Suprapubic skin (tissue), 4 donors: ENCODE measurements at regions not wholly inside any gene's neighbourhood (a gene's known extent, or its start where the extent isn't known, plus 50 kb on each side); places are given as distances from the start of the nearest gene placed in this dataset.
"Not testable (repeated sequence)": the region's sequence is repeated elsewhere in the genome, so short reads cannot be mapped to it uniquely, and the experiment has no call there.

Experiments
- DNase-seq, 2 donors: peaks; one replicate each; pipeline ENCODE4 v3.0.0-alpha.2; 2019; ENCODE audit warnings: low spot score in 2 of 2
- H3K27ac ChIP-seq: fragments of 200-600 bp; sonication (generic); one replicate; pipeline ENCODE4 v1.5.1; 2019
- H3K27me3 ChIP-seq: fragments of 200-600 bp; sonication (generic); one replicate; pipeline ENCODE4 v1.5.1; 2019
- H3K36me3 ChIP-seq: fragments of 200-600 bp; sonication (generic); one replicate; pipeline ENCODE4 v1.5.1; 2019
- H3K4me1 ChIP-seq: fragments of 200-600 bp; sonication (generic); one replicate; pipeline ENCODE4 v1.5.1; 2019
- H3K4me3 ChIP-seq: fragments of 200-600 bp; sonication (generic); one replicate; pipeline ENCODE4 v1.5.1; 2019; ENCODE audit warnings: mild to moderate bottlenecking
- H3K9me3 ChIP-seq: fragments of 200-600 bp; sonication (generic); one replicate; pipeline ENCODE4 v1.5.1; 2019
- EP300 ChIP-seq: sonication (generic); formaldehyde crosslinking; IDR thresholded peaks from one replicate; pipeline ENCODE4 v1.6.1; 2017; ENCODE audit warnings: antibody characterized with exemption
- POLR2A ChIP-seq, 2 donors: fragments of 450-650 bp; IDR thresholded peaks; one replicate each; pipeline ENCODE4 v1.6.1; 2017; ENCODE audit warnings: antibody characterized with exemption in 2 of 2, mild to moderate bottlenecking in 2 of 2, moderate library complexity in 2 of 2
- POLR2AphosphoS5 ChIP-seq, 3 donors: sonication (generic); formaldehyde crosslinking; IDR thresholded peaks; one replicate each; pipeline ENCODE4 v1.6.1; 2017; ENCODE audit warnings: antibody characterized with exemption in 3 of 3
- WGBS: methylation state at CpG from one replicate; pipeline ENCODE4 v1.1.5; 2018; 5-methylcytosine and 5-hydroxymethylcytosine counted together
- TF ChIP-seq, protein P1 (sequence below), 2 donors: fragments of 200-600 bp in 1 of 2; fragments of 450-650 bp in 1 of 2; sonication (generic) in 1 of 2; IDR thresholded peaks; one replicate each; pipeline ENCODE4 v1.5.1; 2016 to 2019; ENCODE audit warnings: antibody characterized with exemption in 2 of 2, mild to moderate bottlenecking in 1 of 2, moderate library complexity in 1 of 2

- Histone ChIP-seq H3K36me3 (no peaks in the 10 kb centered on the region), H3K27me3 (no peaks in the 10 kb centered on the region), H3K4me3 (no peak overlapping the region), H3K4me1 (peaks cover 10% of the 10 kb centered on the region), H3K9me3 (no peaks in the 10 kb centered on the region), H3K27ac (no peak overlapping the region)
- no peak for DNase-seq
- no peak for TF ChIP-seq POLR2A (IDR thresholded peaks at IDR 0.05)
- TF ChIP-seq, protein P1, sequence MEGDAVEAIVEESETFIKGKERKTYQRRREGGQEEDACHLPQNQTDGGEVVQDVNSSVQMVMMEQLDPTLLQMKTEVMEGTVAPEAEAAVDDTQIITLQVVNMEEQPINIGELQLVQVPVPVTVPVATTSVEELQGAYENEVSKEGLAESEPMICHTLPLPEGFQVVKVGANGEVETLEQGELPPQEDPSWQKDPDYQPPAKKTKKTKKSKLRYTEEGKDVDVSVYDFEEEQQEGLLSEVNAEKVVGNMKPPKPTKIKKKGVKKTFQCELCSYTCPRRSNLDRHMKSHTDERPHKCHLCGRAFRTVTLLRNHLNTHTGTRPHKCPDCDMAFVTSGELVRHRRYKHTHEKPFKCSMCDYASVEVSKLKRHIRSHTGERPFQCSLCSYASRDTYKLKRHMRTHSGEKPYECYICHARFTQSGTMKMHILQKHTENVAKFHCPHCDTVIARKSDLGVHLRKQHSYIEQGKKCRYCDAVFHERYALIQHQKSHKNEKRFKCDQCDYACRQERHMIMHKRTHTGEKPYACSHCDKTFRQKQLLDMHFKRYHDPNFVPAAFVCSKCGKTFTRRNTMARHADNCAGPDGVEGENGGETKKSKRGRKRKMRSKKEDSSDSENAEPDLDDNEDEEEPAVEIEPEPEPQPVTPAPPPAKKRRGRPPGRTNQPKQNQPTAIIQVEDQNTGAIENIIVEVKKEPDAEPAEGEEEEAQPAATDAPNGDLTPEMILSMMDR (IDR thresholded peaks at IDR 0.05), result no peak
- TF ChIP-seq POLR2AphosphoS5 (IDR thresholded peaks at IDR 0.05), result no peak
- TF ChIP-seq EP300, result no peak
- 87% methylated on average over 9 of the region's 9 CpGs for WGBS
Observed at GRCh38 chr6:168242111-168242939, 77.3 kb downstream of the DACT2 start.

GRCh38 chr6:168240160-168240559, 79.4 kb downstream of the DACT2 start:
- 81% methylated on average over 3 of the region's 5 CpGs for WGBS
- no peak for DNase-seq
- Histone ChIP-seq H3K4me3 (no peak overlapping the region), H3K4me1 (peaks cover 10% of the 10 kb centered on the region), H3K9me3 (no peaks in the 10 kb centered on the region), H3K36me3 (no peaks in the 10 kb centered on the region), H3K27me3 (no peaks in the 10 kb centered on the region), H3K27ac (no peak overlapping the region)
- TF ChIP-seq EP300, result no peak
- TF ChIP-seq POLR2AphosphoS5 (IDR thresholded peaks at IDR 0.05), result no peak
- TF ChIP-seq POLR2A (IDR thresholded peaks at IDR 0.05), result no peak
- TF ChIP-seq, protein P1 (IDR thresholded peaks at IDR 0.05), result no peak

GRCh38 chr6:168239044-168239773, 80.4 kb downstream of the DACT2 start:
- H3K9me3 ChIP-seq, result no peaks in the 10 kb centered on the region
- no peaks in the 10 kb centered on the region for H3K36me3 ChIP-seq
- no peak overlapping the region for H3K27ac ChIP-seq
- H3K4me1 ChIP-seq, result peaks cover 10% of the 10 kb centered on the region
- WGBS, result 46% methylated on average over 14 of the region's 21 CpGs
- no peak overlapping the region for H3K4me3 ChIP-seq
- no peaks in the 10 kb centered on the region for H3K27me3 ChIP-seq
- DNase-seq, result no peak
- TF ChIP-seq POLR2A (IDR thresholded peaks at IDR 0.05) (no peak), EP300 (no peak), POLR2AphosphoS5 (IDR thresholded peaks at IDR 0.05) (no peak)
- TF ChIP-seq, protein P1 (IDR thresholded peaks at IDR 0.05), result no peak

DNA sequence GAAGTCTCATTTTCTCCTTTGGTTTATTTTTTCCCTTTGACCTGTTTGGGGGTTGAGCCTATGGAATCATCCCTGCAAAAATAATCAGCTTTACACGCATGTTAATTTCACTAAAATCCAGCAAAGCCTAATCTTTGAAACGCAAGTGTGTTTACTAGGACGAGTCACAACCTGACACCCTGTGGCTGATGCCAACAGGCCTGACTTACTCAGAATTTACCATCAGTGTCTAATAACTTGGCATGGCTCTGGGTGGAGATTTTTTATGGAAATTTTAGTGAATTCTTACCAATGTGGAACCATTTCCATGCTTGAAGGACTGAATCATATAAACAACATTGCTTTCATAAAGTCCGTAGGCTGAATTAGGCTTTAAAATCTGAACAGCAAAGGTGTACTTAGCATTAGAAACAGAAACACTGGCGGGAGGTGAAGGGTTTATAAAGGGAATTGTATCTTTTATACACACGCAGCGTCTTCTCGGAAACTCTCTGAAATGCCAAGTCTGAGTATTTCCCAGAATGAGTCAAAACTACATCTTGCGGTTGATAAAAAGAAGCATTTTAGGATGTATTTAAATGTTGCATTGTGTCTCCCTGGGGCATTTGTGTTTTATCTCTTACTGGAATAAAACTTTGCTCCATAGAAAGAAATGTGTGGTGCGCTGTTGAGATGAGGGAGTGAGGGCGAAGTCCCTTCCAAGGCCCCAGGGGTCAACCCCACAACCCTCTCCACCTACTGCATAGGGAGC, 81.2 kb downstream of the DACT2 start:
- Histone ChIP-seq H3K36me3 (no peaks in the 10 kb centered on the region), H3K4me1 (peaks cover 10% of the 10 kb centered on the region), H3K4me3 (no peak overlapping the region), H3K9me3 (no peaks in the 10 kb centered on the region), H3K27ac (peak overlapping the region; percentile 47), H3K27me3 (no peaks in the 10 kb centered on the region)
- no peak for DNase-seq
- TF ChIP-seq, protein P1 (IDR thresholded peaks at IDR 0.05), result no peak
- TF ChIP-seq EP300, result no peak
- 50% methylated on average over 11 of the region's 11 CpGs for WGBS

DNA sequence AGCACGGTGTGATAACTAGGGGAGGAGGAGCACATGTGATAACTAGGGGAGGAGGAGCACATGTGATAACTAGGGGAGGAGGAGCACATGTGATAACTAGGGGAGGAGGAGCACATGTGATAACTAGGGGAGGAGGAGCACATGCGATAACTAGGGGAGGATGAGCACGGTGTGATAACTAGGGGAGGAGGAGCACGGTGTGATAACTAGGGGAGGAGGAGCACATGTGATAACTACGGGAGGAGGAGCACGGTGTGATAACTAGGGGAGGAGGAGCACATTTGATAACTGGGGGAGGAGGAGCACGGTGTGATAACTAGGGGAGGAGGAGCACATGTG, 85.7 kb downstream of the DACT2 start:
- 0% methylated on average over 1 of the region's 7 CpGs for WGBS
- peaks cover 14% of the 10 kb centered on the region for H3K27me3 ChIP-seq
- not testable (repeated sequence) for H3K4me3 ChIP-seq, H3K9me3 ChIP-seq, DNase-seq, H3K27ac ChIP-seq, H3K4me1 ChIP-seq, H3K36me3 ChIP-seq
